ENCODE measurements at regions not wholly inside any gene's neighbourhood (a gene's known extent, or its start where the extent isn't known, plus 50 kb on each side); places are given as distances from the start of the nearest gene placed in this dataset.
A peak's percentile ranks its signal among the peaks of the same experiment; 100 is the strongest.
"Not testable (repeated sequence)": the region's sequence is repeated elsewhere in the genome, so short reads cannot be mapped to it uniquely, and the experiment has no call there.

GRCh38 chr4:27966664-27967063 is 1106.0 kb downstream of the STIM2 start:
- no peaks in the 10 kb centered on the region for H3K27me3 ChIP-seq
- intact Hi-C loops (cut with DNase I): no loop called here
- no peak for TF ChIP-seq CTCF (IDR thresholded peaks at IDR 0.05)
- no peak overlapping the region for H3K27ac ChIP-seq
- no peak for DNase-seq
- no peaks in the 10 kb centered on the region for H3K9me3 ChIP-seq
- FAIRE-seq: no peak
- 50 to 61% methylated on average over 3 of the region's 3 CpGs for WGBS, 2 donors
- H3K4me3 ChIP-seq: no peak overlapping the region
- ATAC-seq: no peak
- H3K4me1 ChIP-seq: no peaks in the 10 kb centered on the region
- no peaks in the 10 kb centered on the region for H3K36me3 ChIP-seq

GRCh38 chr4:27973056-27973455 is 1112.4 kb downstream of the STIM2 start:
- Histone ChIP-seq H3K27me3 (no peaks in the 10 kb centered on the region), H3K4me1 (no peaks in the 10 kb centered on the region), H3K27ac (no peak overlapping the region), H3K9me3 (no peaks in the 10 kb centered on the region), H3K4me3 (no peak overlapping the region), H3K36me3 (no peaks in the 10 kb centered on the region)
- FAIRE-seq (no peak), DNase-seq (no peak), ATAC-seq (no peak)
- 42 to 47% methylated on average over 1 of the region's 1 CpG for WGBS, 2 donors
- TF ChIP-seq CTCF (IDR thresholded peaks at IDR 0.05): no peak
- intact Hi-C loops (cut with DNase I): no loop called here

- DNase-seq (no peak), ATAC-seq (no peak), FAIRE-seq (no peak)
- H3K36me3 ChIP-seq: no peaks in the 10 kb centered on the region
- 21 to 30% methylated on average over 1 of the region's 1 CpG for WGBS, 2 donors
- intact Hi-C loops (cut with DNase I): no loop called here
- no peak for TF ChIP-seq CTCF (IDR thresholded peaks at IDR 0.05)
- H3K27ac ChIP-seq: no peak overlapping the region
- H3K4me3 ChIP-seq: no peak overlapping the region
- no peaks in the 10 kb centered on the region for H3K9me3 ChIP-seq
- no peaks in the 10 kb centered on the region for H3K4me1 ChIP-seq
- no peaks in the 10 kb centered on the region for H3K27me3 ChIP-seq
Measured at GRCh38 chr4:27973700-27974099, 1113.1 kb downstream of the STIM2 start.

- WGBS, 2 donors: 33 to 63% methylated on average over 2 of the region's 2 CpGs
- Histone ChIP-seq H3K27me3 (no peaks in the 10 kb centered on the region), H3K27ac (no peak overlapping the region), H3K4me3 (no peak overlapping the region), H3K4me1 (no peaks in the 10 kb centered on the region), H3K36me3 (no peaks in the 10 kb centered on the region), H3K9me3 (no peaks in the 10 kb centered on the region)
- intact Hi-C loops (cut with DNase I): no loop called here
- no peak for FAIRE-seq
- DNase-seq: no peak
- TF ChIP-seq CTCF (IDR thresholded peaks at IDR 0.05): no peak
- no peak for ATAC-seq
Measured at GRCh38 chr4:27974339-27974738, 1113.7 kb downstream of the STIM2 start.

GRCh38 chr4:27974881-27975280 is 1114.2 kb downstream of the STIM2 start:
- H3K36me3 ChIP-seq; intact Hi-C loops (cut with DNase I); H3K9me3 ChIP-seq; ATAC-seq; FAIRE-seq; DNase-seq; H3K4me1 ChIP-seq; H3K27ac ChIP-seq; H3K27me3 ChIP-seq; H3K4me3 ChIP-seq: not testable (repeated sequence)
- whole genome bisulfite sequencing, 2 donors: 45 to 56% methylated on average over 3 of the region's 3 CpGs

GRCh38 chr4:27978427-27979109 is 1117.9 kb downstream of the STIM2 start:
- H3K4me1 ChIP-seq; H3K36me3 ChIP-seq; H3K4me3 ChIP-seq; FAIRE-seq; ATAC-seq; H3K27me3 ChIP-seq; intact Hi-C loops (cut with DNase I); H3K9me3 ChIP-seq; H3K27ac ChIP-seq: not testable (repeated sequence)
- WGBS, 2 donors: 72 to 82% methylated on average over 10 to 16 of the region's 22 CpGs
- peak in 1 of 6 donors; percentile 33 for DNase-seq
